DND-41 (cell line): ENCODE measurements at regions not wholly inside any gene's neighbourhood (a gene's known extent, or its start where the extent isn't known, plus 50 kb on each side); places are given as distances from the start of the nearest gene placed in this dataset.

Experiments
- ATAC-seq: fragments of 200-7000 bp; cut with Tn5 transposase; 3 replicates; pipeline ENCODE4 v1.9.1; 2021; ENCODE audit warnings: low read depth; ENCODE audit not compliant: insufficient read depth
- DNase-seq: peaks from one replicate; pipeline ENCODE4 v3.0.0-alpha.2; 2020
- H2AFZ ChIP-seq: 2 replicates; pipeline ENCODE4 v1.6.0; 2012; ENCODE audit warnings: low read depth, low read length
- H3K27ac ChIP-seq: 2 replicates; pipeline ENCODE4 v1.5.1; 2012; ENCODE audit warnings: low read length, inconsistent platforms
- H3K27me3 ChIP-seq: fragments of 200-600 bp; sonication (generic); 2 replicates; pipeline ENCODE4 v1.6.0; 2012; ENCODE audit warnings: low read length, mild to moderate bottlenecking, inconsistent platforms; ENCODE audit not compliant: insufficient read depth, poor library complexity
- H3K36me3 ChIP-seq: 2 replicates; pipeline ENCODE4 v1.5.1; 2012; ENCODE audit warnings: low read length, inconsistent platforms; ENCODE audit not compliant: insufficient read depth
- H3K4me1 ChIP-seq: 2 replicates; pipeline ENCODE4 v1.5.1; 2012; ENCODE audit warnings: mild to moderate bottlenecking, low read length; ENCODE audit not compliant: insufficient read depth
- H3K4me2 ChIP-seq: 2 replicates; pipeline ENCODE4 v1.6.0; 2012; ENCODE audit warnings: mild to moderate bottlenecking, moderate library complexity, low read length, inconsistent platforms; ENCODE audit not compliant: insufficient read depth
- H3K4me3 ChIP-seq, 2 experiments: fragments of 200-600 bp in 1 of 2; shearing (Covaris generic) in 1 of 2; 2 replicates each; pipeline ENCODE4 v1.5.1; 2012 to 2016; ENCODE audit warnings: inconsistent platforms in 2 of 2, low read length in 2 of 2, mild to moderate bottlenecking in 2 of 2, low read depth in 1 of 2, moderate library complexity in 1 of 2
- H3K79me2 ChIP-seq: 2 replicates; pipeline ENCODE4 v1.6.0; 2012; ENCODE audit warnings: low read length, inconsistent platforms; ENCODE audit not compliant: insufficient read depth
- H3K9ac ChIP-seq: 2 replicates; pipeline ENCODE4 v1.6.0; 2012; ENCODE audit warnings: low read depth, mild to moderate bottlenecking, inconsistent platforms, low read length, moderate library complexity
- H3K9me3 ChIP-seq: 2 replicates; pipeline ENCODE4 v1.5.1; 2012; ENCODE audit warnings: low read length, moderate library complexity, mild to moderate bottlenecking, inconsistent platforms; ENCODE audit not compliant: insufficient read depth, severe bottlenecking
- H4K20me1 ChIP-seq: 2 replicates; pipeline ENCODE4 v1.6.0; 2012; ENCODE audit warnings: low read length; ENCODE audit not compliant: insufficient read depth
- CTCF ChIP-seq: IDR thresholded peaks from 2 replicates; pipeline ENCODE4 v1.5.1; 2012; ENCODE audit warnings: borderline replicate concordance, low read length, moderate library complexity, mild to moderate bottlenecking; ENCODE audit not compliant: poor library complexity, severe bottlenecking; ENCODE audit errors: extremely low read depth
- EZH2 ChIP-seq: IDR thresholded peaks from 3 replicates; pipeline ENCODE4 v1.6.1; 2012; ENCODE audit warnings: borderline replicate concordance, low read depth, mild to moderate bottlenecking, moderate library complexity, low read length, inconsistent platforms; ENCODE audit not compliant: severe bottlenecking

DNA sequence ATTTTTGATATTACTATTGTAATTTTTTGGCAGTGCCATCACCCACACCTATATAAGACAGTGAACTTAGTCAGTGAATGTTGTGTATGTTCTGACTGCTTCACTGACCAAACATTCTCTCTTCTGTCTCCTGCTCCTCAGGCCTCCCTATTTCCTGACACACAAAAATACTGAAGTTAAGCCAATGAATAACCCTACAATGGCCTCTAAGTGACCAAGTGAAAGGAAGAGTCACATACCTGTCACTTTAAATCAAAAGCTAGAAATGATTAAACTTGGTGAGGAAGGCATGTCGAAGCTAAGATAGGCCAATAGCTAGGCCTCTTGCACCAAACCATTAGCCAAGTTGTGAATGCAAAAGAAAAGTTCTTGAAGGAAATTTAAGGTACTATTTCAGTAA, 151.9 kb downstream of the RND3 start:
- H4K20me1 ChIP-seq = no peaks in the 10 kb centered on the region
- TF ChIP-seq EZH2 (no peak), CTCF (no peak)
- no peaks in the 10 kb centered on the region for H3K36me3 ChIP-seq
- H3K4me1 ChIP-seq = no peaks in the 10 kb centered on the region
- H3K9ac ChIP-seq = no peak overlapping the region
- no peak for ATAC-seq
- no peak overlapping the region for H3K4me2 ChIP-seq
- no peaks in the 10 kb centered on the region for H3K27me3 ChIP-seq
- no peaks in the 10 kb centered on the region for H3K9me3 ChIP-seq
- no peak overlapping the region for H3K4me3 ChIP-seq
- H2AFZ ChIP-seq = no peak overlapping the region
- no peaks in the 10 kb centered on the region for H3K79me2 ChIP-seq
- DNase-seq = no peak
- no peak overlapping the region for H3K27ac ChIP-seq

DNA sequence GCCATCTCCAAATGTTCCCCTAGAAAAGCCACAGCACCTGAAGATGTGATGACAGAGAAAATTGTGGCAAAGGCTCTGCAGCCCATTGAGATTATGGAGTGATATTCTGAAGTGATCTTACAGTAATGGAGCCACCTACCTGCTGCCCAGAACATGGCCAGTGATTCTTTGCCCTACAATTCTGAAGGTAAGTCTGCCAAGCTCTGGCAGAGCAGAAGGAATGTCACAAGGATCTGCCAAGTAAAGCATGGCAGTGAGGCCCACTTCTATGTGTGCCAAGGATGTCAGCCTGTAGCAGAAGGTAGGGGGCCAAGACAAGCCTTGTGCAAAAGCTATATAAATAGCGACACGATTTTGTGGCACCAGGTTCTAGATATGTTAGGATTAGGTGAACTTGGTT, 155.1 kb downstream of the RND3 start:
- Histone ChIP-seq H3K4me3 (no peak overlapping the region), H4K20me1 (no peaks in the 10 kb centered on the region), H3K36me3 (no peaks in the 10 kb centered on the region), H3K9me3 (no peaks in the 10 kb centered on the region), H3K4me2 (no peak overlapping the region), H3K27me3 (no peaks in the 10 kb centered on the region), H3K4me1 (no peaks in the 10 kb centered on the region), H3K9ac (no peak overlapping the region), H2AFZ (no peak overlapping the region), H3K79me2 (no peaks in the 10 kb centered on the region), H3K27ac (no peak overlapping the region)
- no peak for ATAC-seq
- no peak for DNase-seq
- TF ChIP-seq CTCF (no peak), EZH2 (no peak)

DNA sequence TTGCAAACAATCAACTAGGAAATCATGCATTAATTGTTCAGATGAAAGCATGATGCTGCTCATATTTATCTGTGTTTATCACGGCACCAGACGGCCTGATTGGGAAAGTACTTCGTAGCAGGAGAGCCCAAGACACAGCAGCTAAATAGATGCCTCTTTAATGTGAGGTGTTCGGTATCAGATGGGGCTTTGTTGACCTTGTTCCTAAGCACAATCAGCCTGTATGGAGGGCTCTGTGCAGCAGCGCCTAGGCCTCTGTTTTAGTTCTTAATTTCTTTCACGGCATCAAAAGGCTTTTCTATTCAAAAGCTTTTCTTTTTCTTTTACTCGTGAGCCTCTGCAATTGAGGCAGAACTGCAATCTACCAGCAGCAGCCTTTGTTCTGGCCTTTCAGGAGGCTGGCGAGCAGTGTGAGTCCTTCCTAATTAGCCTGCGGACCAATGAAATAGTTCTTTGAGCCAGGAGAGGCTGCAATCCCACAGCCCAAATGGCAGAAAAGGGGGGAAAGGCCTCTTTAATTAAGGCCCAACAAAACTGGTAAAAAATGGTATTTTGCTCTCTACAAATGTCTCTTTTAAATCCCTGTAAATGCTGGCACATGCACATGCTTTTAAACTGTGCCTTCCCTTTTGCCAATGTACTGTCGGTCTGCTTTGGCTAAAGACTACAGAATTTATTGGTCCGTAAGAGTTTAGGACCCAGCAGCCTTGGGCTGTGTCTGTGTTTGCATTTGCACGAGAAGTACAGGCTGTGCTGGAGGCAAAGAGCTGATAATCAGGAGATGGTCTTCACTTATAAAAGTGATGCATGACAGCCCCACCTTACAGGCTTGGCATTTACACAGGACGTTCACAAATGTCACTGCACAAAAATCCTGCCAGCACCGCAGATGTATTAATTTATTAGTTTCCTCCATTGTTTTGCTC, 159.6 kb downstream of the RND3 start:
- H3K79me2 ChIP-seq = no peaks in the 10 kb centered on the region
- H3K9ac ChIP-seq = no peak overlapping the region
- no peak for DNase-seq
- H3K4me1 ChIP-seq = no peaks in the 10 kb centered on the region
- no peaks in the 10 kb centered on the region for H3K36me3 ChIP-seq
- no peaks in the 10 kb centered on the region for H3K27me3 ChIP-seq
- H3K9me3 ChIP-seq = no peaks in the 10 kb centered on the region
- no peak overlapping the region for H2AFZ ChIP-seq
- TF ChIP-seq CTCF = no peak
- TF ChIP-seq EZH2 = no peak
- no peak for ATAC-seq
- H4K20me1 ChIP-seq = no peaks in the 10 kb centered on the region
- no peak overlapping the region for H3K4me2 ChIP-seq
- no peak overlapping the region for H3K27ac ChIP-seq
- no peak overlapping the region for H3K4me3 ChIP-seq
